Kidney (tissue), 13 donors: ENCODE measurements at regions not wholly inside any gene's neighbourhood (a gene's known extent, or its start where the extent isn't known, plus 50 kb on each side); places are given as distances from the start of the nearest gene placed in this dataset.

Experiments
- DNase-seq, 5 donors: peaks; one replicate each; pipeline ENCODE4 v3.0.0-alpha.2; 2013 to 2020
- FAIRE-seq: peaks from 2 replicates; lab custom pipeline; 2012; peaks lifted over from hg19 to GRCh38; lab: Jason Lieb, UNC
- H3K27ac ChIP-seq, 2 donors: one replicate each; pipeline ENCODE4 v1.7.0; 2013; ENCODE audit warnings: low read depth in 2 of 2, low read length in 2 of 2, inconsistent platforms in 1 of 2
- H3K27me3 ChIP-seq: one replicate; pipeline ENCODE4 v1.7.1; 2013; ENCODE audit warnings: low read length, inconsistent platforms; ENCODE audit not compliant: control insufficient read depth, insufficient read depth
- H3K36me3 ChIP-seq, 3 donors: one replicate each; pipeline versions ENCODE4 v1.7.0 to v1.7.1; 2013; ENCODE audit warnings: low read length in 3 of 3, control low read depth in 1 of 3, inconsistent platforms in 1 of 3; ENCODE audit not compliant: insufficient read depth in 3 of 3, control insufficient read depth in 2 of 3
- H3K4me1 ChIP-seq, 3 donors: one replicate each; pipeline versions ENCODE4 v1.7.0 to v1.7.1; 2013; ENCODE audit warnings: low read length in 3 of 3, inconsistent platforms in 1 of 3, low read depth in 1 of 3; ENCODE audit not compliant: control insufficient read depth in 2 of 3, insufficient read depth in 2 of 3
- H3K4me3 ChIP-seq, 3 donors: one replicate each; pipeline versions ENCODE4 v1.7.0 to v1.8.1; 2013; ENCODE audit warnings: low read length in 3 of 3, control low read depth in 1 of 3, inconsistent platforms in 1 of 3
- H3K9ac ChIP-seq, 3 donors: one replicate each; pipeline versions ENCODE4 v1.7.0 to v1.7.1; 2013; ENCODE audit warnings: low read length in 3 of 3, control low read depth in 1 of 3, inconsistent platforms in 1 of 3
- H3K9me3 ChIP-seq, 3 donors: one replicate each; pipeline versions ENCODE4 v1.7.0 to v1.7.1; 2013; ENCODE audit warnings: low read length in 3 of 3, control low read depth in 1 of 3, inconsistent platforms in 1 of 3; ENCODE audit not compliant: control insufficient read depth in 2 of 3, insufficient read depth in 1 of 3
- intact Hi-C: fragments of 100-400 bp; cut with DNase I; formaldehyde crosslinking; loops from one replicate; pipeline ENCODE4 v1.11.1; 2022
- TF ChIP-seq, protein P1 (sequence below): IDR thresholded peaks from 3 replicates; pipeline ENCODE4 v1.5.1; 2012; ENCODE audit warnings: mild to moderate bottlenecking, moderate library complexity, borderline replicate concordance; ENCODE audit not compliant: insufficient read depth; ENCODE audit errors: extremely low read depth
- donor health status: control.
- donor health status: control.
- donor health status: control.
- donor health status: control.
- donor health status: control.
- donor health status: DM: yes; HTN: yes; CAD: no.
- donor health status: Normal renal cell carcinoma (clear cell type).

DNA sequence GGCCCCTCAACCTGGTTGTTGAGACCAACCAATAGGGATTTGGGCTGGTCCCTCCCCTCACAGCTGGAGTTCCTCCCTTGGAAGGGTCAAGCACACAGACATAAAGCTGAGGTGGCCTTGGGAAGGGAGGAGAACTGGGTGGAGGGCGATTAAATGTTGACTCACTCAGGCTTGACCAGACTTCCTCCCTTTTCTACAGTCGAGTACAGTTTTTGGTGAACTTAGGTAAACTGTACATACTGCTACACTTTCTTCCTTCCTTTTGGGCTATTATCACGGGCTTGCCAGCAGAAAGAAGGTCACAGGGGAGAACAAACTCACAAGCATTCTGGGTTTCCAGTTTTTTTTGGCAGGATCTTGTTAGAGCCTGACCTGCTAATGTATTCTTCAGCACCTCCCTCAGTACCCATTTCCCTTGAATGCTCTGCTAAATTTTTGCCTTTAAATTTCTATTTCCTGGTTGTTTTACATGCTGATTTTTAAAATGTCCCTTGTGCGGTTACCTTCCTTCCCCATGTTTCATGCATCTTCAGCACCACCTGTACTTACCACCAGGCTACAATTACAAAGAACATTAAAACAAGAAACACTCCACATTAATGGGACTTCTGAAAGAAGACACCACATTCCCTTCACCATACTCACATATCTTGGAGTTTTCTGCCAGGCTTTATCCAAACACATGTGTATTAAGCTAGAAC lies 135.2 kb upstream of the RASGEF1B start:
- no peak overlapping the region for H3K9ac ChIP-seq
- FAIRE-seq (no peak), DNase-seq (peak; percentile 53 to 92 (median 85))
- intact Hi-C loops, result no loop called here
- H3K27me3 ChIP-seq, result no peaks in the 10 kb centered on the region
- H3K4me3 ChIP-seq, result no peak overlapping the region
- H3K9me3 ChIP-seq, result no peaks in the 10 kb centered on the region
- peaks cover 5 to 14% (median 10%) of the 10 kb centered on the region in 3 donors for H3K4me1 ChIP-seq
- TF ChIP-seq, protein P1, sequence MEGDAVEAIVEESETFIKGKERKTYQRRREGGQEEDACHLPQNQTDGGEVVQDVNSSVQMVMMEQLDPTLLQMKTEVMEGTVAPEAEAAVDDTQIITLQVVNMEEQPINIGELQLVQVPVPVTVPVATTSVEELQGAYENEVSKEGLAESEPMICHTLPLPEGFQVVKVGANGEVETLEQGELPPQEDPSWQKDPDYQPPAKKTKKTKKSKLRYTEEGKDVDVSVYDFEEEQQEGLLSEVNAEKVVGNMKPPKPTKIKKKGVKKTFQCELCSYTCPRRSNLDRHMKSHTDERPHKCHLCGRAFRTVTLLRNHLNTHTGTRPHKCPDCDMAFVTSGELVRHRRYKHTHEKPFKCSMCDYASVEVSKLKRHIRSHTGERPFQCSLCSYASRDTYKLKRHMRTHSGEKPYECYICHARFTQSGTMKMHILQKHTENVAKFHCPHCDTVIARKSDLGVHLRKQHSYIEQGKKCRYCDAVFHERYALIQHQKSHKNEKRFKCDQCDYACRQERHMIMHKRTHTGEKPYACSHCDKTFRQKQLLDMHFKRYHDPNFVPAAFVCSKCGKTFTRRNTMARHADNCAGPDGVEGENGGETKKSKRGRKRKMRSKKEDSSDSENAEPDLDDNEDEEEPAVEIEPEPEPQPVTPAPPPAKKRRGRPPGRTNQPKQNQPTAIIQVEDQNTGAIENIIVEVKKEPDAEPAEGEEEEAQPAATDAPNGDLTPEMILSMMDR, result no peak
- no peaks in the 10 kb centered on the region for H3K36me3 ChIP-seq
- H3K27ac ChIP-seq, result peak overlapping the region; percentile 39 to 62

DNA sequence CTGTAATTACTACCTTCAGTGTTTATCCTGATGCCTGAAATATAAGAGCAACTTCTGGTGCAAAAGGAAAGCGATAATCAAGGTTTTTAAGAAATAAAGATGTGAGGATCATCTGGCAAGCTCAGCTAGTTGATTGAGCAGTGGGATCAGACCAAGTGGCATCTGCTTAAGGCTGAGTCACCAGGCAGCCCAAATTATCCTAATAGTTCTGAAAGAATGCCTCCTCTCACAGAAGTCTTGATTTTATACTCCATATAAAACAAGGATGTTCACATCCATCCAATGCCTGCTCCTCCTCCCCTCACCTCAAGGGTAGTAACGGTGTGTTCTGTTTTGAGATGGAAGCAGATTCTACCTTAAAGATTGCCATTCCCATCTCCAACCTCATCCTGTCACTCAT lies 134.5 kb upstream of the RASGEF1B start:
- DNase-seq (no peak), FAIRE-seq (no peak)
- TF ChIP-seq, protein P1, result no peak
- no peaks in the 10 kb centered on the region for H3K27me3 ChIP-seq
- no peaks in the 10 kb centered on the region for H3K9me3 ChIP-seq
- H3K4me1 ChIP-seq, result peaks cover 5 to 14% (median 10%) of the 10 kb centered on the region in 3 donors
- no peaks in the 10 kb centered on the region for H3K36me3 ChIP-seq
- no peak overlapping the region for H3K9ac ChIP-seq
- H3K27ac ChIP-seq, result no peak overlapping the region
- H3K4me3 ChIP-seq, result no peak overlapping the region
- intact Hi-C loops, result no loop called here

DNA sequence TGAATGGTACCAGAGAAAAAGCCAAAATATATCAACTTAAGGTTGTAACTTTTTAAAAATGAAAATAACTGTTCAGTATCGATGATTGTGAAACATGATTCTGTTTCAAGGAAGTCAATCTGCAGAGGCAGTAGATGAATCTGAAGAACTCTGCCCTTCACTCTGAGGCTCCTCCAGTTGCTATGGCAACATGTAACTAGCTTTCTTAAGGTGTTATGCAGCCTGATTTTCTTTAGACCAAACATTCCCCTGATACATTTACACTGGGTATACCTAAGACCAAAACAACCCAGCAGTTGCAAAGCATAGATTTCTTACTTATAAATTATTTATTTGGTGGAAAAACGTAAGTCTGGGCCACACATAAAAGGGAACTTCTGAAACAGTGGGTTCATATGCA lies 133.6 kb upstream of the RASGEF1B start:
- H3K9me3 ChIP-seq, result no peaks in the 10 kb centered on the region
- DNase-seq, result peak in 2 of 5 donors; percentile 53 to 57

More for the DNA sequence above, 133.6 kb upstream of the RASGEF1B start:
- H3K4me3 ChIP-seq, result no peak overlapping the region
- TF ChIP-seq, protein P1, result no peak
- intact Hi-C loops, result no loop called here
- FAIRE-seq, result no peak
- H3K9ac ChIP-seq, result no peak overlapping the region
- H3K27me3 ChIP-seq, result no peaks in the 10 kb centered on the region
- H3K36me3 ChIP-seq, result no peaks in the 10 kb centered on the region
- H3K27ac ChIP-seq, result no peak overlapping the region
- H3K4me1 ChIP-seq, result peaks cover 5 to 14% (median 10%) of the 10 kb centered on the region in 3 donors
